Right lung (tissue), 2 donors: ENCODE measurements at regions not wholly inside any gene's neighbourhood (a gene's known extent, or its start where the extent isn't known, plus 50 kb on each side); places are given as distances from the start of the nearest gene placed in this dataset.
"Not testable (repeated sequence)": the region's sequence is repeated elsewhere in the genome, so short reads cannot be mapped to it uniquely, and the experiment has no call there.

Source experiments
- DNase-seq, 2 donors: peaks; one replicate each; pipeline ENCODE4 v3.0.0-alpha.2; 2013

DNA sequence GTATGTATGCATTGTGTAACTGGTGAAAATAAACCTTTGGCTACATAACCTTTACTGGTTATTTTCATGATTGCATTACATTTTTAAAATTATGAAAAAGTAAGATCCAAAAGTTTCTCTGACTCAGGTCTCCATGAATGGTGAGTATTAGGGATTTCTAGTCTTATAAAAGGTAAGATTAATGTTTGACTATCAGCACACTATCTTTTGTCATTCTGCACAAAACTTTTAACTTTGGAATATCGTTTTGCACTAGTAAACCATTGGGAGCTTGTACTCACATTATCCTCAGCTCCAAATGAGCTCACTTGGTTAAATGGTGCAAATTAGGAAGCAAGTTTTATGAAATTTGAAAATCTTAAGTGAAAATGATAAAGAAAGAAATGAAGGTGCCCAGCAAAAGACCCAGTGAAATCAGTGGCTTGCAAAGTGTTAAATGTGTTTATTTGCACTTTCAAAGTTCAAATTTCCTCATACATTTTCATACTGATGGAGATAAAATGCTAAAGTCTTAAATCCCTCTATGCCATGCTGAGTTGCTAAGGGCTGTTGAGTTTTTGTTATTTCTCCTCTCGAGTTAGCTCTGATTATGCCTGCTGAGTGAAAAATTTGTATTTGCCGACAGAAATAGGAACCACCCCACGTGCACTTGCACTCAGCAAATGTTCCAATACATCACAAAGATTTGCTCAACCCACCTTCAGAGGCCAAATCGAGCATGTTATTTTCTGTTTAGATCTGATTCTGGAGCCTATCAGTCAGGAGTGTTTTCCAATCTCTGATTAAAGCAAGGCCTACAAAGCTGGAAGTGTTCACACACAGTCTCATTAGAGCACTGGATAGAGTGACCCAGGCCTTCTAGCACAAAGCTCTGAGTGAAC lies 885.7 kb downstream of the NR2F1-AS1 start:
- no peak for DNase-seq

DNA sequence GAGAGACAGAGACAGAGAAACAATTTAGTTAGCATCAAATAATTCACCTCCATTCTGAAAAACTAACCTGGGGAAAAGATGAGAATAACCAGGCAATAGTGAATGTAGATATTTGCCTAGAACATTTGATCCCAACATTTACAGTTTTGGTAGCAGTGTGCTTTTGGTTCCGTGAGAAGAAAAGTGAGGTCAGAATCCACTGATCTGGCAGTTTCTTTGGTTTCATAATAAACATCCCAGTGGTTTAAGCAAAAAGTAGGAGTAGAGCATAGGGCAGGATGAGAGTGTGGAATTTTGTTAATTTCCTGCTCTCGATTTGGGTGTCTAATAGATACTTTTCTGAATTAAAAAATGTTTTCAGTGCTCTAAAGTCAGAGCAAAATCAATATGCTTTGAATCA lies 887.0 kb downstream of the NR2F1-AS1 start:
- DNase-seq = no peak

DNA sequence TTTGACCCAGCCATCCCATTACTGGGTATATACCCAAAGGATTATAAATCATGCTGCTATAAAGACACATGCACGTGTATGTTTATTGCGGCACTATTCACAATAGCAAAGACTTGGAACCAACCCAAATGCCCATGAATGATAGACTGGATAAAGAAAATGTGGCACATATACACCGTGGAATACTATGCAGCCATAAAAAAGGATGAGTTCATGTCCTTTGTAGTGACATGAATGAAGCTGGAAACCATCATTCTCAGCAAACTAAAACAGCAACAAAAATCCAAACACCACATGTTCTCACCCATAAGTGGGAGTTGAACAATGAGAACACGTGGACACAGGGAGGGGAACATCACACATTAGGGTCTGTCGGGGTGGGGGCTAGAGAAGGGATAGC lies 889.1 kb downstream of the NR2F1-AS1 start:
- not testable (repeated sequence) for DNase-seq

DNA sequence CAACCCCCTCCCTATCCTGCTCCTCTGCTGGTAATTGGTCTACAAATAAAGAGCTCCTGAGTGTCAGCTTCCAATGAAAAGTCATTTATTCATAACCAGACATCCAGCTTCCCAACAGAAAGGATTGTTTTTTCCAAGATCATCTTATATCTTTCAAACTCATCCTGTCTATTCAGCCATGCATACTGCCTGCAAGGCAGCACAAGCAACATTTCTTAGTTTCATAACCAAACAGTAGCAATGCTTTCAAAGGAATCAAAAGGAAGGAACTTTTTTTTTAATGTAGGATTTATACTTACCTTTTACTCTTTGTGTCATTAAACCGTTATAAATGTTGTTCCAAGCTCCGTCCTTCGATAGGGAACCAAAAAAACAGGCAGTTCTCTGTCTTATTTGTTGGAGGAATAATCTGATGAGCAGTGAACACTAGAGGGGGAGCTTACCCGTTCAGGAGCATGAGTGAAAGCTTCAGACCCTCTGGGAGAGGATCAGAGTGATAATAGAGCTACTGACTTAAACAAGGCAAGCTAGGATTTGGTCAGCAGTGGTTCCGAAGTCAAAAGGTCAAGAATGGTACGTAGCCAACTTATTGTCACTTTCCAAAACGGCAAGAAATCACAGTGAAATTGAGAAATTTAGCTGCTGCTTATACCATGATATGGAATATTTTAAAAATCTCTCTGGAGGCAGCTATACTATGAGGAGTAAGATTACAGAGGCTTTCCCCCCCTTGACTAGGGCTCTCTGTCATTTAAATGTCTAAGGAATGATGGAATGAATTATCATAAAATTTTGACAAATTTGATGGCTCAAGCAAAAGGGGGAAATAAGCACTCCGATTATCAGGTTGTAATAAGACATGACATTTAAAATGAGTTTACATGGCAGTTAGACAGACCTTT lies 892.9 kb downstream of the NR2F1-AS1 start:
- peak; percentile 72 to 73 for DNase-seq

DNA sequence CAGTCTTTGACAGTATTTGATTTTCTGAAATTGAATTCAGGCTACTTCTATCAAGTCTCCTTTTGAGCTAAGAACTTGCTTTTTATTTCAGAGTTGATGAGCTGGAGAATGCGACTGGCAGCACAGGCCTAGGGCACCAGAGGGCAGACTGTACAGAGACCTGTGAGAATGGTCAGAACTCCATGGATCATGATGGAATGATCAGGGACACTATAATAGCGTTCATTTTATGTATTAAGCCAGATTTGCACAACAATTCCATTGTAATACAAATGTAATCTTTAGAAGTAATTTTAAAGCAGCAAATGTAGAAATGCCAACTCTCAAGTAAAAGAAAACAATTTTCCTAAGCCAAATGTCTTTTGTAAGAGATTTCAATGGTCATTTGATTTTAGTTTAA lies 902.4 kb downstream of the NR2F1-AS1 start:
- DNase-seq = no peak

DNA sequence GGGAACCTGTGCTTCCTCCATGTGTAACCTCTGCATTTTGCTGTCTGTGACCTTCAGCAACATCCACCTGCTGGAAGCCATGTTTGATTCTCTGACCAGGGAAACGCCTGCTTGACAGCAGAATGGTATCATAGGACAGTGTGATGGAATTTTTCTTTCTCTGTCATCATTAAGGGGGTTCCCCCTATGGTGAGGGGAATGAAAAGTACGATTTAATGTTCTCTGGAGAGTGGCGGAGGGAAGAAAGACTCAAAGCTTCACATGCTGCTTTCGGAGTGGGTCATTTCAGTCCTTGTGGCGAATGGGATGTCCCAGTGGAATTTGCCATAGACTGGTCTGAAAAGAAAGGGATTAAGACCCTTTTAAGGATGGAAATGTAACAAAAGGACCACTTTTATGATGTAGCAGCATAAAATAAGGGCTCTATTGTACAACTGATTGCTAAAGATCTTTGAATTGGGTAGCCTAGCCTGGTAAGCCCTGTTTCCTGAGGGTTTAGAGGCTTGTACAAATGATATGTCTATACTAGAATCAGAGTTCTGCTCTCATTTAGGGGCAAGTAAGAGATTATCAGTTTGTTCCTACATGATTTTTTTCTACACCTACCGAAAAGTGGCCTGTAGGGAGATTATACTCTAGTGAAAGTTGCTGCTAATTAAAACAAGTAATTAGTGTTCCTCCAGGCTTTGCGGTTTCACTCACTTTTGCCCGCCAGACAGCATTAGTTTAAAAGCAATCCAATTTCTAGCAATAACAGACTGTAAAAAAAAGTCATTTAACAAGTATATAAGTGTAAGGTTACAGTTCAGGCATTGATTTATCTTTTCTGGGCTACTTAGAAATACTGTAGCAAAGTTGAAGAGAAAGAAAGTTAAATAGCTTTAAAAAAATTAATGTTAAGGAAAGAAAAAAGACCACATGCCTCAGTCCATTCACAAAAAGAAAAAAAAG lies 904.5 kb downstream of the NR2F1-AS1 start:
- no peak for DNase-seq

DNA sequence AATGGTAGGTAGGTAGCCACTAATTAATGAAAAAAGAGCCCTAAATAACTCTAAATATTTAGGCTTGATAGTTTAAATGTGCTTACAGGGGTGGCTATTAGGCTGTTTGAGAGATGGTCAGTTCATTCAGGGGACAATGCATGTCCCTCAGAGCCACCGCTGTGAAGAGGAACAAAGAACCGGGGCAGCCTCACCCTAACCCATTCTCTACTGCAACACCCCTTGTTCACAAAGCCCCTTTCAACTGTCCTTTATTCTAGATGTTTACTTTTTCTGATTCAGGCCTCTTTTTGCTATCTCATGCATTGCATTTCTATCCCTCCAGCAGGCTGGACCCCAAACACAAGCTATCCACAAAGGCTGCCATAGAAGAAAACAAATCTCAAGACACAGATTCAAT lies 906.7 kb downstream of the NR2F1-AS1 start:
- DNase-seq = no peak

DNA sequence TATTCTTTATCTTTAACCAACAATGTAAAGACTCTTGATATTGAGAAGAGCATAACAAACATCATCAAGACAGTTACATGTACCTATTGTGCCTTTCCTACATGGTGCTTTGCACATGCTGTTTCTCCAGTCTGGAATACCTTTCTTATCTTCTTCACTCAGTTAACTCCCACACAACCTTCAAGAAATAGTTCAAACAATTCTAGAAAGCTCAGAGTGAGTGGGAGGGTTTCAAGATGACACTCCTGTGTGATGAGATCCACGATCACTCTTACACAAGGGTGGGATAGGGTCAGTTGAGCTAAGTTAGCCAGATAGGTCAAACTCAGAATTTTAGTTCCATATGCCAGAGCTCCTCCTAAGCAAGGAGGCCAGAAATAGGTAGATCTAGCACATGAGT lies 915.5 kb downstream of the NR2F1-AS1 start:
- no peak for DNase-seq

DNA sequence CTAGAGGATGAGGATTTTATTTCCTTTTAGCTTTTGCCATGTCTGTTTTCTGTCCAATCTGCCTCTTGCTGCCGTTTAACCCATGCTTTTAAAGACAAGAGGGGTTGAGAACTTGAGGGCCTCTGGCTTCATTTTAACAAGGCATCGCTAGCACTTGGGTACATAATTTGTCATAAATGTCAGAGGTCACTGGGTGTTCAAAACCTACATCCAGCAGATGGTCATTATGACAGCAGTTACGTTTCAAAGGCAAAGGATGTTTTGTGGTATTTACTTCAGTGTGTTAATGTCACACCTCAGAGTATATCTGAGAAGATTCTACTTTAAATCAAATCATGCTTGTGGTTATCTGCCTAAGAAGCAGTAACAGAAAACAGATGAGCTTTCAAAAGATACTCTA lies 918.3 kb downstream of the NR2F1-AS1 start:
- DNase-seq = no peak

DNA sequence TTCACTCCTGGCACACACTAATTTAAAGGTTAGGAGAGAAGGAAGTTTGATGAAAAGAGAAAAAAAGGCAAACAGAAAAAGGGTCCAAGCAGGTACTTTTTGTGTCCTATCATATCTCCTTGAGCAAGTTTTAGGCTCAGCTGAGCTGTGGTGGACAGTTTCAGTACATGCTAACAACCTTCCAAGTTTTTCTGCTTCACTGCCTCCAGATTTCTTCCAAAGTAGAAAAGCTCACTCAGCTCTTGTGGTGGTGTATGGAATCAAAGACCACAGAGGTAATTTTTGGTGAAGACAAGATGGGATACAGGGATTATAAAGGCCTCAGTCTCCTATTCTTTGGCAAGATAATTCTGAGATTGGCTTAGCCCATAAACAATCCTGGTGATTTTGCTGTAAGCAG lies 921.8 kb downstream of the NR2F1-AS1 start:
- no peak for DNase-seq

DNA sequence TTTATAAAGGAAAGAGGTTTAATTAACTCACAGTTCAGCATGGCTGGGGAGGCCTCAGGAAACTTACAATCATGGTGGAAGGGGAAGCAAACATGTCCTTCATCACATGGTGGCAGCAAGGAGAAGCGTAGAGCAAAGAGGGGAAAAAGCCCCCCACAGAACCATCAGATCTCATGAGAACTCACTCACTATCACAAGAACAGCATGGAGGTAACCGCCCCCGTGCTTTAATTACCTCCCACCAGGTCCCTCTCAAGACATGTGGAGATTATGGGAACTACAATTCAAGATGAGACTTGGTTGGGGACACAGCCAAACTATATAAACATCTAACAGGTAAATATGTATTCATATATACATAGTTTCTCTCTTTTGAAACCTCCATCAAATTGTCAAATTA lies 926.4 kb downstream of the NR2F1-AS1 start:
- DNase-seq = not testable (repeated sequence)

DNA sequence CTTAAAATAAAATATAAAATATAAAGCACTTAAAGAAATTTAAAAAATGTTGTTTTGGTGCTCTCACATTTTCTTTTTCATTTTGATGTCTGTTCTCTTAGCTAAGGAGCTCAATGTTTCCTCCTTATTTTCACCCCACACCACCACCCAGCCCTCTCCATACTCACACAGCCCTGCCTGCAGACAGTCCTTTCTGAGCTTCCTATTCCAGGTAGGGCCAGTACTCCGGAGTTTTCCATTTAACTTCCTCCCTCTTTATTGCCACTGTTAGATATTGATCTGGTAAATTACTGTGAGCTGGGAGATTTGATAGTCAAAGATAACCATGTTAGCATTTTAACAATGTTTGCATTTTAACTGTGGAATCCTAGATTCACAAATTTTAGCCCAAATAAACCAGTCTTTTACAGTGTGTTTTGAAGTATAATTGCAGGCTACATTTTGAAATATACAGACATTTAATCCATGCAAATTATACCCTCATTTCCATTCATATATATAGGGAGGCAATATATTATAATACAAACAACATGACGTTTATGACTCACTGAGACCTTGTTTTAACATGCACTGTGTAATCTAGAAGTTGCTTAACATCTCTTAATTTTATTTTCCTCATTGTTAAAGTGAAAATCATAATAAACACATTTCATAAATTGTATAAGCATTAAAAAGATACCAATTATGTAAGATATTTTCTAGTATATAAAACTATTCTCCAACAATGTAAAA lies 927.1 kb downstream of the NR2F1-AS1 start:
- DNase-seq = no peak

DNA sequence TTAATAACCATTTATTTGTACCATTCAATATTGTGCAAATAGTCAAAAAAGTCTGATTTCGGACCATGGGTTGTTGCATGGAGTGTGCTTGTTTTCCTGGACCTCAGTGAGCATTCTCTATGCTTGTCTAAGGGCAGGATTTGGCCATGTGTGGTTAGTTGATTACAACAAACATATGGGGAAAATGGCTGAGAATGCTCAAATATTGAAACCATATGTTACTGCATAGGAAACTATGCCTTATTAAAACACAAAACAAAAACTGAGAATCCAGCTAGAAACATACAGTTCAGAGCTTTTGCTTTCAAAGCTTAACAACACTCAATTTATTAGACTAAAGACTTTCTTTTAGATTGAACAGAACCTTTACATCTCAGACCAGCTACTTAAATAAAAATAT lies 928.3 kb downstream of the NR2F1-AS1 start:
- peak; percentile 43 to 60 for DNase-seq

DNA sequence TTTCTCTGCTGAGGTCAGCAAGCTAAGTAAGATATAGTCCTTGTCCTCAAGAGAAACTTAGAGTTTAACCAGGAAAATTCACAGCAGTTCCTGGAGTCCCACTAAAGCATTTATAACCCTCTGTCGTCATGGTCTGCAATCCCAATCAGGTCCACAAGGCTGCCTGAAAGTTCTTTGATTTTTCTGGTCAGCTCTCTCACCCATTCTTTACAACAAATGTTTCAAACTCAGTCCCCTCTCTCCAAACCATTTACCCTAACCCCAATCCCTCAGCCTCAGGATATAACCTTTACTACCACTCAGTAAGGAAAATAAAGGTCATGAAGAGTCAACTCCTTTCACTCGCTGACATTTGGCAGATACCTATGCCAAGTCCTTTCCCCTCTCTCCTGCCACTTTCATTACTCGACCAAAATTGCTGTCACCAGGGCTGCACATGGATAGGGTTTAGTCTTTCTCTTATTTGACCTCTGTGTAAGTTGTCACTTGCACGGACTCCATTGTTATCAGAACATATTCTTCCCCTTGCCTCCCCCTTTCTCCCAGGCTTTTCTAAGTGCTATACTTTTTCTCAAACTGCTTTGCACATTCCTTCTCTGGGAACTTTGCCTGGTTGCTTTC lies 936.6 kb downstream of the NR2F1-AS1 start:
- DNase-seq = no peak

DNA sequence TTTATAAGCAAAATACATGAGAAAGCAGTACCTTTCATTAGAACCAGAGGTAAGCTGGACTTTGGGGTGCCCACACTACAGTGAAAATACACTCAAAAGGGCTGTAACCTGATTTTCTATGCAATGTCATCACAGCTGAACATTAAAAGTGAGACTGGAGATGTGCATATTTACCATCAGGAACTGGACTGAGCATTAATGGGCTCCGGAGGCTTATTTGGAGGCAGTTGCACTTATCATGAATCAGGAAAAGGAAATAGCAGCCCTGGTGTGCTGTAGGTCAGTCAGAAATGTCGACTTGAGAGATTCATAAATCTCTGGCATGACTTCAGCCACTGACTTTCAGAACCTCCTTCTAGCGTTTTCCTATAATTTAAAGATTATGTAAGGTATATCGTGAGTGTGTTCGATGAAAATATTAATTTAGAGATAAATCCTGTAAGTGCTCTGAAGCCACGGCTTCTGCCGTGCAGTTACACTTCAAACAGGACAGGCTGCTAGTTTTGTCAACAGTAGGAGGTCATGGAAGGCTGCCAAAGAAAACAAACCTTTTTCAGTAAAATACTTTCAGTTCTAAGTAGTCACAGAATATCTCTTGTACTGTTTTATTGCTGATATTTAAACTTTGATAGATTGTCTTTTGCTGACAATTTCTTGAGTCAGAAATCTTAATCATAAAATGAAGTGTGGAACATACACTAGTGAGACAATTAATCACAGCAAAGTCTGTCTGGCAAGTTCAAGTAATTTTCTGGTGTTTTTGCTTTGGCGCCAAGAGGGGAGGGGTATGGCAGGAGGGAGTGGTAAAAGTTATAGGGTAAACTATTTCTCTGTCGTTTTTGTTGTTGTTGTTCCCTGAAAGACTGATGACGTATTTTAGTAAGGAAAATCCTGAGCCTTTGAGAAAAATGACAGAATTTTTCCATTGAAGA lies 939.7 kb downstream of the NR2F1-AS1 start:
- DNase-seq = peak; percentile 57 to 63

DNA sequence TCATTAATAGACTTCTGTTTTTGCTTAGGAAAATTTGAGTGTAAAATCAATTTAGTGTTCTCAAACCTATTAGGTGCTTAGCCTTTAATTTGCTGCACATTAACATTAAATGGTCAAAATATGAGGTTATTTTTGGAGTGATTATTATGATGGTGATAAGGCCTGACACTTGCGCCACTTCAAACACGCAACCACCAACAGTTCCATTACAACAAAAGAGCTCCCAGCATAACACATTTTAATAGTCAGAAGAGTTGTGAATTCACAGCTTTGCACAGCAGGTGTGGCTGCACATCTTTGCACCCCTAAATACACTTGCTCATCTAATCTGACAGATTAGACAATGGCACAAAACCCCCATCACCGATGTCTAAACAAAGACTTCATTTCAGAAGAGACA lies 940.7 kb downstream of the NR2F1-AS1 start:
- no peak for DNase-seq

DNA sequence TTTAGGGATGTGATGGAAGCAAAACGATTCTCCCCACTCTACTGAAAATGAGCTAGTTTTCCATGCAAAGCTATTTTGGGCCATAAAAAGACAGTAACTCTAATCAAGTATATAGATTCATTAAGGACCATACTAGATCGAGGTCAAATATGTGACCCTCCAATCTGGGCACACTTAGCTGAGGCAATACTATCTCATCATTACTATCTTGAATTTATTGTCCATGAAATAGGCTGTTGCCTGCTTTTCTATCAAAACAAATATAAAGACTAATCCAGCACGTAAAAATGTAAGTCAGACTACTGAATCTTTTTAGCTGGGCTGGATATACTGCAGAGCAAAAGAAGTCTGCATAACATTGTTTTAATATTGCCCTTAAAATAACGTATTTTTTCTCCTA lies 943.1 kb downstream of the NR2F1-AS1 start:
- no peak for DNase-seq

DNA sequence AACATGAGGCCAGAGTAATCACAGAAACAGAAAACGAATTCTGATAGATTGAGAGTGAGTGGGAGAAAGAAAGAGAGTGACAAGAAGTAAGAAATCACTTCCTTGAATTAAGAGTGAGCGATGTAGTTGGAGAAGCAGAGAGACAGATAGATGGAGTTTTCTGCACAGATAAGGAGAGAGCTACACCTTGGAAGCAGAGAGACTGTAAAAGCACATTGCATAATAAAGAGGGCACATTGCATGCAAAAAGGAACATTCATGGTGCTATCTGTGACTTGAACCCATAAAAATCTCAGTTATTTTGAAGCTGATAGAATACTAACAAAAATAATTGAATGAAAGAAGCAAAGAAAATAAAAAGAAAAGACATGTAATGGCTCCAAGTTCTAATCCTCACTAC lies 943.8 kb downstream of the NR2F1-AS1 start:
- no peak for DNase-seq

DNA sequence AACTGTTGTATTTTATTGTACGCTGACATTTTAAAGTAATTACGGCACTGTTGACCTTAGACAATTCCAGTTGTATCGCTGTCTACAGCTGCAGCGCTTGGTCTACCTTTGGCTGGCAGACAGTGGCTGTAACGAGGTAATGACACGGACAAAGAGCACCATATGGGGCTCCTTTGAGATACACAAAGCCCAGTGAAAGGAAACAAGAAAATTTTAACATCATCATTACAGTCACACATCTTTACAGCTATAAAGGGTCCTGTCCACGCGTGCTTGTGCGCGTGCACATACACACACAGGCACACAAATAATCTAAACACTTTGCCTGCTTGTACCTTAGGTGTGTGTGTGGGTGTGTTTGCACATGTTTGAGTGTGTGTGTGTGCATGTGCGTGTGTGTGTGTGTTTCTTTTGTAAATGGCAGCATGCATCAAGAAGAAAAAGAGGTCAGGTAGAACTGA lies 946.0 kb downstream of the NR2F1-AS1 start:
- DNase-seq = no peak
